Endothelial cell (in vitro differentiated cells): ENCODE measurements at regions not wholly inside any gene's neighbourhood (a gene's known extent, or its start where the extent isn't known, plus 50 kb on each side); places are given as distances from the start of the nearest gene placed in this dataset.

ENCODE experiments used
- DNase-seq: peaks from one replicate; pipeline ENCODE4 v3.0.0; 2021; ENCODE audit warnings: low spot score
- H3K27ac Mint-ChIP-seq: one replicate; pipeline ENCODE4 v1.8.0; 2021; ENCODE audit warnings: mixed read lengths, inconsistent platforms; ENCODE audit not compliant: unreplicated experiment
- H3K27me3 Mint-ChIP-seq: one replicate; pipeline ENCODE4 v1.8.0; 2021; ENCODE audit warnings: mild to moderate bottlenecking, moderate library complexity, mixed read lengths, inconsistent platforms; ENCODE audit not compliant: unreplicated experiment
- H3K36me3 Mint-ChIP-seq: one replicate; pipeline ENCODE4 v1.8.0; 2021; ENCODE audit warnings: mild to moderate bottlenecking, low read depth, mixed read lengths, inconsistent platforms; ENCODE audit not compliant: unreplicated experiment
- H3K4me1 Mint-ChIP-seq: one replicate; pipeline ENCODE4 v1.8.0; 2021; ENCODE audit warnings: mild to moderate bottlenecking, mixed read lengths, inconsistent platforms; ENCODE audit not compliant: unreplicated experiment
- H3K4me3 Mint-ChIP-seq: one replicate; pipeline ENCODE4 v1.8.0; 2021; ENCODE audit warnings: mild to moderate bottlenecking, mixed read lengths, inconsistent platforms; ENCODE audit not compliant: unreplicated experiment
- H3K9me3 Mint-ChIP-seq: one replicate; pipeline ENCODE4 v1.8.0; 2021; ENCODE audit warnings: mixed read lengths, inconsistent platforms; ENCODE audit not compliant: unreplicated experiment
- TF ChIP-seq, protein P1 (sequence below): fragments of 200-600 bp; sonication (generic); IDR thresholded peaks from one replicate; pipeline ENCODE4 v1.5.0; 2021; ENCODE audit warnings: antibody characterized with exemption; ENCODE audit not compliant: unreplicated experiment

DNA sequence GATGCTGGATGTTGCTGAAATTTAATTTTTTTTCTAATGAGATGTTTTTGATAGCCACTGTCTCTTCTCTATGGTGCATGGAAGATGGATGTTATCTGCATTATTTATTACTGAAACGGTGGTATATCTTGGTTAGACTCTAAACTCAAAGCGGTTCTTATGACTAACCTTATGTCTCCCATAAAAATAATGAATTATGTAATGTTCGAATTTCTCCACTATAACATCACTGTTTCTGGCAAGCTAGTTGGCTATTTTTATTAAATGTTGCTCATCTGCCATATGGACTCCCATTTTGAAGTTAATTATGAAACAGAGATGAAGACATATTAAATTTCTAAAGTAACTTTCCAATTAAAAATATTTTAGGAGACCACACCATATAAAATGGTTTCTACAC, 808.6 kb upstream of the ADGRL4 start:
- DNase-seq = no peak
- no peak overlapping the region for H3K27ac Mint-ChIP-seq
- no peaks in the 10 kb centered on the region for H3K27me3 Mint-ChIP-seq
- H3K4me1 Mint-ChIP-seq = no peaks in the 10 kb centered on the region
- TF ChIP-seq, protein P1, sequence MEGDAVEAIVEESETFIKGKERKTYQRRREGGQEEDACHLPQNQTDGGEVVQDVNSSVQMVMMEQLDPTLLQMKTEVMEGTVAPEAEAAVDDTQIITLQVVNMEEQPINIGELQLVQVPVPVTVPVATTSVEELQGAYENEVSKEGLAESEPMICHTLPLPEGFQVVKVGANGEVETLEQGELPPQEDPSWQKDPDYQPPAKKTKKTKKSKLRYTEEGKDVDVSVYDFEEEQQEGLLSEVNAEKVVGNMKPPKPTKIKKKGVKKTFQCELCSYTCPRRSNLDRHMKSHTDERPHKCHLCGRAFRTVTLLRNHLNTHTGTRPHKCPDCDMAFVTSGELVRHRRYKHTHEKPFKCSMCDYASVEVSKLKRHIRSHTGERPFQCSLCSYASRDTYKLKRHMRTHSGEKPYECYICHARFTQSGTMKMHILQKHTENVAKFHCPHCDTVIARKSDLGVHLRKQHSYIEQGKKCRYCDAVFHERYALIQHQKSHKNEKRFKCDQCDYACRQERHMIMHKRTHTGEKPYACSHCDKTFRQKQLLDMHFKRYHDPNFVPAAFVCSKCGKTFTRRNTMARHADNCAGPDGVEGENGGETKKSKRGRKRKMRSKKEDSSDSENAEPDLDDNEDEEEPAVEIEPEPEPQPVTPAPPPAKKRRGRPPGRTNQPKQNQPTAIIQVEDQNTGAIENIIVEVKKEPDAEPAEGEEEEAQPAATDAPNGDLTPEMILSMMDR = no peak
- H3K4me3 Mint-ChIP-seq = no peak overlapping the region
- H3K9me3 Mint-ChIP-seq = no peaks in the 10 kb centered on the region
- no peaks in the 10 kb centered on the region for H3K36me3 Mint-ChIP-seq

DNA sequence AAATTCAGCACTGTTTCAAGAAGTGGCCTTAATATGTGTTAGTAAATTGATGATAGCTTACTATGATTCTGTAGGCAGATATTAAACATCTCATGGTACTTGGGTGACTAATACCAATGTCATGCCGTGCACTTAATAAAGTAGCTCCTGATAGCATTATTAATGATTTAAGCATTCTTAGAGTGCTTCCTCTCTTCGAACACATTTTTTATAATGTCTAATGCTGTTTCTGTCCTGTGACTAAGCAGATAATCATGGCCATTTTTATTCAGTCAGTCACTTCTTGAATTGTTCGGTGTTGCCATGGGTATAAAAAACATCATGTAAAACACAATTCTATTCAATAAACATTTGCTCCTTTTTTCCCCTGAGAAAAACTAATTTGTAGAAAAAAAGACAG, 804.6 kb upstream of the ADGRL4 start:
- no peaks in the 10 kb centered on the region for H3K4me1 Mint-ChIP-seq
- H3K27ac Mint-ChIP-seq = no peak overlapping the region
- no peak overlapping the region for H3K4me3 Mint-ChIP-seq
- TF ChIP-seq, protein P1 = no peak
- no peaks in the 10 kb centered on the region for H3K9me3 Mint-ChIP-seq
- no peaks in the 10 kb centered on the region for H3K36me3 Mint-ChIP-seq
- no peak for DNase-seq
- no peaks in the 10 kb centered on the region for H3K27me3 Mint-ChIP-seq

DNA sequence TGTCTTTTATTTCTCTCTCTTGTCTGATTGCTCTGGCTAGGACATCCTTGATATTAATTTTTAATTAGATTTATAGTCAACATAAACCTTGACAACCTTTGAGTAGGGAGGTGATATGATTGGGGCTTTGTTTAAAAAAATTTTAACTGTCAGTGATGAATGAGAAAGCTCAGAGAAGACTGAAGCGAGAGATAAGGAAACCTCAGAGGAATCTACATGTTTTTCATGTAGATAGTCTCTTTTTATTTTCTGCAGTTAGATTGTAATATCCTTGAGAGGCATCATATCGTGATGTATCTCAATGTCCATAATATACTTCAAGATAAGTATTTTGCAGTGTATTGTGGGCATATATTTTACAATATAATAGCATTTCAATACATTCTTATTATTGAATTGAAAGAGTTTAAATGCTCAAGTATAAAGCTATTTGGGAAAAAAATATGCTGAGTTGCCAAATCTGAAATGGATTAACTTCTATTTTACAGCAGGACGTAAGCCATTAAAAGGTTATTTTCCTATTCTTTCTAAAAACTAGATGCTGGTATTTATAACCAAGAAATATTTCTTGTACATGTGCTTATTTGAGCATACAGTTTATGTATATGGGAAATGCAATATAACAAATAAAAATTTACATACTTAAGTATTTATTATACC, 802.4 kb upstream of the ADGRL4 start:
- no peak overlapping the region for H3K4me3 Mint-ChIP-seq
- H3K9me3 Mint-ChIP-seq = no peaks in the 10 kb centered on the region
- TF ChIP-seq, protein P1 = no peak
- DNase-seq = no peak
- H3K27me3 Mint-ChIP-seq = no peaks in the 10 kb centered on the region
- H3K36me3 Mint-ChIP-seq = no peaks in the 10 kb centered on the region
- no peaks in the 10 kb centered on the region for H3K4me1 Mint-ChIP-seq
- H3K27ac Mint-ChIP-seq = no peak overlapping the region

DNA sequence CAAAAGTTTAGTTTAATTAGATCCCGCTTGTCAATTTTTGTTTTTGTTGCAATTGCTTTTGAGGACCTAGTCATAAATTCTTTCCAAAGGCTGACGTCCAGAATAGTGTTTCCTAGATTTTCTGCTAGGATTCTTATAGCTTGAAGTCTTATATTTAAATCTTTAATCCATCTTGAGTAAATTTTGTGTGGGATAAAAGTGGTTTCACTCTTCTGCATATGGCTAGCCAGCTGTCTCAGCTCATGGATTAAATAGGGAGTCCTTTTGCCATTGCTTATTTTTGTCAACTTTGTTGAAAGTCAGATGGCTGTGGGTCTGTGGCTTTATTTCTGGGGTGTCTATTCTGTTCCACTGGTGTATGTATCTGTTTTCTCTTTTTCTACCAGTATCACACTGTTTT, 801.3 kb upstream of the ADGRL4 start:
- H3K36me3 Mint-ChIP-seq = no peaks in the 10 kb centered on the region
- peaks cover 4% of the 10 kb centered on the region for H3K4me1 Mint-ChIP-seq
- H3K27me3 Mint-ChIP-seq = no peaks in the 10 kb centered on the region
- H3K4me3 Mint-ChIP-seq = no peak overlapping the region
- no peak overlapping the region for H3K27ac Mint-ChIP-seq
- no peaks in the 10 kb centered on the region for H3K9me3 Mint-ChIP-seq
- DNase-seq = no peak
- TF ChIP-seq, protein P1 = no peak

DNA sequence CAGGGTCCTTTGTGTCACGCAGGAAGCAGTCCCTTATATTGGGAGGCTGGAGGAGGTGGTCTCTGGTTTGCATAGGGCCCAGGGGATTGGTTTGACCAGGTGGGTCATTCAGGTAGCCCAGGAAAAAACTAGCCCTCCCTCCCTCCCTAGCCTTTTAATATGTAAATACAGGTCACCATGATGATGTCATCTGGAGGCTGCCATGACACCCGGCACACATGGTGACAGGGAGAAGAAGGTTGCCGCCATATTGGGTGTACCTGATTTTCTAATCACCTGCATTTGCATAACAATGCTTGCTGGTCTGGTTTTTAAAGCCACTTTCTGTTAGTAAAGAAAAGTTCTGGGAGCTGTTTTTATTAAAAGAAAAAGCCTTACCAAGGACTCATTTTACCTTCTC, 791.0 kb upstream of the ADGRL4 start:
- TF ChIP-seq, protein P1 = no peak
- no peaks in the 10 kb centered on the region for H3K36me3 Mint-ChIP-seq
- H3K4me1 Mint-ChIP-seq = no peaks in the 10 kb centered on the region
- H3K27me3 Mint-ChIP-seq = peaks cover 3% of the 10 kb centered on the region
- DNase-seq = no peak
- H3K4me3 Mint-ChIP-seq = no peak overlapping the region
- no peaks in the 10 kb centered on the region for H3K9me3 Mint-ChIP-seq
- H3K27ac Mint-ChIP-seq = no peak overlapping the region
